NCI-H2196 (cell line): ENCODE measurements at regions not wholly inside any gene's neighbourhood (a gene's known extent, or its start where the extent isn't known, plus 50 kb on each side); places are given as distances from the start of the nearest gene placed in this dataset.

ENCODE experiments used
- DNase-seq: peaks from one replicate; lab custom pipeline; 2025; ENCODE audit not compliant: unreplicated experiment; lab: John Stamatoyannopoulos, UW

GRCh38 chr13:105587786-105588185, 947.7 kb downstream of the EFNB2 start:
- no peak for DNase-seq

GRCh38 chr13:105579821-105580710, 955.4 kb downstream of the EFNB2 start:
- no peak for DNase-seq

DNA sequence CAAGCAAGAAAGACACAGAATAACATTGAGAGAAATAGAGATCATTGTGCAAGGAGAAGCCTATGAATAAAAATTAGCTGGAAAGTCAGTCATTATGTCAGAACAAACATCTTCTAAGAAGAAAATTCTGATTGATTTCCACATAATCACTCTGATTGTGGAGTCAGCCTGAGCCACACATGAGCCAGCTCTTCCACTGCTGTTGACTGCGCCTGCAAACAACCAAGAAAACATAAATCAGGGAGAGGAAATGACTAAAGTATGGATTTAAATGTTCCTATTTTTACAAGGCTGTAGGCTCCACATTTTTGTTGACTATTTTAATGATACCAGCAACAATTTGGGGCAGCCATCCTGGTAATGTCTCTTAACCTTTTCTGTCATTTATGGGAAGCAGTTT, 962.3 kb downstream of the EFNB2 start:
- DNase-seq = no peak

- DNase-seq = no peak
Measured at GRCh38 chr13:105572401-105572800, 963.1 kb downstream of the EFNB2 start.

DNA sequence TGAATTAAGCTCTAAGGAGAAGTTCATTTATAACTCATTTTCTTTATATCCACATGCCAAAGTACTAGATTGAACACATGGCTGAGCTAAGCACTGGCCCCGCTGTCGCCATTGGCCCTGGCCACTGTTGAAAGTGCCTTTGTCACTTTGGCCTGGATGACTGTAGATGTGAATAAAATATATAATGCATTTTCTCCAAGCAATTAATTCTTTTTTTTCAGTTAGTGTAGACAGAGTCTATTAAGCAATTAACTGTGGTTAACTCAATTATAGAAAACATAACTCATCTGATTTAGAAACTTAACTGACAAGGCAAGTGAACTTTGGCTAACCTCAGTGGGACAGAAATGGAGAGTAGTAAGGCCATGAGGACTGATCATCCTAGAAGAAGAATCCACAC, 965.6 kb downstream of the EFNB2 start:
- no peak for DNase-seq

DNA sequence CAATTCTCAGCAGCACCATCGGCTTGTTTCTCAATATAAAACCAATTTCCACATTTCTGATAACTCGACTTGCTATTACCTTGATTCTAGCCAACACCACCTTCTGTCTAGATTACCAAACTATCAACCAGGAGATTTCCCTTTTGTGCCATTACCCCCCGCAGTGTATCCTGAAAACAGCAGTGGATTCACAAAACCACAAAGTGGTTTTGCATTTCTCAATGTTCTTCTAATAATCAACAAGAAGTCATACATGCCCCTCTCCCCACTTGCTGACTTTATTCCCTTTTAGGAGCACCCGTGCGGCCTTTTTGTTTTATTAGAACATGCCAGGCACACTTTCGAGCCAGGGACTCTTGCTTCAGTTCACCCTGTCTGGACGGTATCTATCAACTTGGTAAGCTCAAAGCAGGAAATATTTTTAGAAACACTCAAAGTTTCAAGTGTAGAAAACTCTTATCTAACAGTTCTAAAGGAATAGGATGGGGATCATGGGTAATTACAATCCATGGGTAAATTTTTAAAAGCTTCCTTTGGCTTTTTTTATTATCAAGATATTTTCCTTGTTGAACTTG, 967.4 kb downstream of the EFNB2 start:
- no peak for DNase-seq

DNA sequence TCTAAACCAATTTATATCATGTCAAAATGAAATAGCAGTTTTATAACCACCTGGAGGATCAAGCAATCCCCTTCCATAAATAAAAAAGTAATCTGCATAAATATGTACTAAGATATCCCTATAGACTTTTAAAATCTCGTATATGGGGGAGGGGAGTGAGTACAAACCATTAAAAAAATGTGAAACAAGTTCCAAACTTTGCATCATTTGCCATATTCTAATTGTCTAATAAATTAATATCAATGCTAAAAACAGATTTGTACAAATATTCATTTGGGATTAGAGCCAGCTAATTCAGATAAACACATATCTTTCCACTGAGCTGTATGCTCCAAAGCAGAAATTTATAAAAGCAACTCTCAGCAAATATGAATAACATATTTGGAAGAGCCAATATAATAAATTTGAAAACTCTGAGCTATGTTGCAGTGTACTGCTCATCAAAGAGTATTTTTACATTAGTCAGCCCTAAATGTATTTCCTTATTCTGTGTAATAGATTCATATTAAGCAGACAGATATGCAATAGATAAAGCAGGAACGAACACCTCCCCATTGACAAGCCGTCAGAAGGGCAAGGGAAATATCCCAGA, 970.2 kb downstream of the EFNB2 start:
- DNase-seq = no peak

DNA sequence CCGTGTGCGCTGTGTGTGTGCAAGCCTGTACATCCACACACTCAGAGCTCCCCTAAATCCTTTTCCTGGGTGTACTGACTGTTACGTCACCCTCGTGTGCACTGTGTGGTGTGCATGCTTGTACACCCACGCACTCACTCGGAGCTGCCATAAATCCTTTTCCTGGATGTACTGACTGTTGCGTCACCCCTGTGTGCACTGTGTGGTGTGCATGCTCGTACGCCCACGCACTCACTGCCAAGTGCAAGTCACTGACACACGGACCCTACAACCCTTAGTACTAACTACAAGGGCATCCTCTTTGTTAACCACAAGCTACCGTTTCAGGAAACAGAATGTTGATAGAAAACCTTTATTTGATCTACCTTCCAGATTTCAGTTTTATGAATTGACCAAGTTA, 983.4 kb downstream of the EFNB2 start:
- no peak for DNase-seq

DNA sequence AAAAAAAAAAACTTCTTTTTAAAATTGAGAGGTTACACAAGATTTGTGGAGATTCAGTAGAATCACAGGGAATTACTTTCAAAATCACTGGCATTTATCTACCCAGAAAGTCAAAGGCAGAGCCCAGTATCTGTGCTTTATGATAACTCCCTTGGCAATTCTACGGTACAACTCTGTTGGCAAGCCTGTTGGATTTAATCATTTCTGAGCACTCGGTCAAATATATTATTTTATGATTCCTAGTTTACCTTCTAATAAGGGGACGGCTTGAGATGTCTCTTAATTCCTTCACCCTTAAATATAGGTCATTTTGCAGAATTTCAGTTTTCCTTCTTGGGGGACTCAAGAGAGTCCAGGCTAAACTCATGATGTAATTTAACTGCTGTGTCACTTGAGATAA, 987.6 kb downstream of the EFNB2 start:
- DNase-seq = no peak

GRCh38 chr13:105545811-105546210, 989.7 kb downstream of the EFNB2 start:
- no peak for DNase-seq

DNA sequence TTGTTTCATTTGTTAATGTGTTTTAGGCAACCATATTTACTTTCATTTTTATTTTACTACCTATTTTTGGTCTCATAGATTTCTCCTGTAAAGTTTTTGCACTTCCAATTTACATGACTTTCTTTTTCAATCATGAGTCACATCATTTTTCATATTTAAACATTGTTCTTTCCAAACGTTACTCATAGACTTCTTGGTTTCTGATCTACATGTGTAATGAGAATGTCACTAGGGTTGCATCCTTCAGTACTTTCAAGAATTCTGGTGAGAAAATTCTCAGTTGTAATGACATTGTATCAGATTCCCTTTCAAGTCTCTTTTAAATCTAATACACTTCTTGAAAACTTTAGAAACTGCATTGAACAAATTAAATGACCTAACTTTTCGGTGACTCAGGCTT, 991.7 kb downstream of the EFNB2 start:
- DNase-seq = no peak

DNA sequence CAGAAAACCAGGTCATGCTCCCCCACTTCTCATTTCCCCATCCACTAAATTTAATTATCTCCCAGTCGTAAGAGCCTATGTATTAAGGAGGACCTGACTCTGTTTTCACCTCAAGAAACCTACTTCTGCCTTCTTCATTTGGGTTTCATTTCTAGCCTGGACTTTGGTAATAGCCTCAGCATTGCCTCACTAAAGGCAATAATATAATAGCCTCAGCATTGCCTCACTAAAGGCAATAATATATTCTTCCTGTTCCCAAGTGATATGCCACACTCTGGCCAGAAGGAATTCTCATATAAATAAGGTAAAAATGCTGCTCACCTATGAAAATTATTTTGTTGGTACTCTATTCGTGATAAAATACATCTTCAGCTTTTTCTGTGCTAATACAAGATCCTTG, 993.9 kb downstream of the EFNB2 start:
- no peak for DNase-seq

- DNase-seq = no peak
Measured at GRCh38 chr13:105538346-105538745, 997.1 kb downstream of the EFNB2 start.

- no peak for DNase-seq
Measured at GRCh38 chr13:105537113-105537512, 998.3 kb downstream of the EFNB2 start.

DNA sequence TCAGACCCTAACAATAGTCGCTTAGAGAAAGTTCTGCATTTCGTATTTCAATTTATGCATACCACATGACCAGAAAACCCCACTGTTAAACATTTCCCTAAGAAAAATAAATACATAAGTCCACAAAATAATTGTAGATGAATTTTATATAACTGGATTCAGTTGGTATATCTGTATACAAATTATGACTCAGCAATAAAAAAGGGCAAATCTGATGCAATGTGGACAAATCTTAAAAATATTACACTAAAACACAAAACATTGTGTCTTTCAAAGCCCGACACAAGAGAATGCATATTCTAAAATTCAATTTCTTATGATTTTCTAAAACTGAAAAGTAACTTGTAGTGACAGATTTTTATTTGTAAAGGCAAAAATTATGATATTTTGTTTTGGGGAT, 1005.0 kb downstream of the EFNB2 start:
- DNase-seq = no peak

DNA sequence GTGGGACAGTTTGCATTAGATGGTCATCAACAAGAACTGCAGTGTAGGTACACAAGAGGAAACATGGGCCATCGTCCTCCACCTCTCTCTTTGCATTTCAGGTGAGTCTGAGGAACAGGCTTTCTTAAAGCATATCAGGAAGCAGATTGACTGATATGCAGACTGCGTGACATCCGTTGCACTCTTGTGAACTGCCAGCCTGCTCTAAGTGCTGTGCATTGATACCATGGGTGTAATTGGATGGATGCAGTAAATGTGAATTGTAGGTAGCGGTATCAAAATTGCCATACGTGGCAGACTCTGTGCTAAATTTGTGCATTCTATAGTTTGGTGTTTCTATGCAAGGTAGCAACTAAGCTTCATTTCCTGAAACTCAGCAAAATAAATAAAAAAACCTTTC, 1008.3 kb downstream of the EFNB2 start:
- DNase-seq = no peak

GRCh38 chr13:105519771-105520170, 1015.7 kb downstream of the EFNB2 start:
- DNase-seq = no peak

- DNase-seq = no peak
Measured at GRCh38 chr13:105518086-105518485, 1017.4 kb downstream of the EFNB2 start.

- DNase-seq = no peak
Measured at GRCh38 chr13:105514401-105514800, 1021.1 kb downstream of the EFNB2 start.

DNA sequence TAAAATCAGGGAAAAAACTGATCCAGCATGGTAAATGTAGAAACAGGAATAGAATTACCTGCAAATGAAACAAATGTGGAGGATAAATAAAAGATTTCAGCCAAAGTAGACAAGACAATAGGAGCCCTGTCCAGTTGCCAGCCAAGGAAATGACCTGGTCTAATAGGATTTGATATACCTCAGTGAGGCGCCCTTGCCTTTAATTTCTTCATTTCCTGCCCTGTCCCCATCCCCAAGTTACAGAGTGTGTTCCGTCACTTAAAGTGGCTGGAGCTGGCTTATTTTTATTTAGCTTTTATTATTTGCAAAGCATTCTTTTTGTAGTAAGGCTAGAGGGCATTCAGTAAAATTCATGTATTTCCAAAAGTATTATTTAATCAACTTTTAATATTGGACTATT, 1022.0 kb downstream of the EFNB2 start:
- DNase-seq = no peak

DNA sequence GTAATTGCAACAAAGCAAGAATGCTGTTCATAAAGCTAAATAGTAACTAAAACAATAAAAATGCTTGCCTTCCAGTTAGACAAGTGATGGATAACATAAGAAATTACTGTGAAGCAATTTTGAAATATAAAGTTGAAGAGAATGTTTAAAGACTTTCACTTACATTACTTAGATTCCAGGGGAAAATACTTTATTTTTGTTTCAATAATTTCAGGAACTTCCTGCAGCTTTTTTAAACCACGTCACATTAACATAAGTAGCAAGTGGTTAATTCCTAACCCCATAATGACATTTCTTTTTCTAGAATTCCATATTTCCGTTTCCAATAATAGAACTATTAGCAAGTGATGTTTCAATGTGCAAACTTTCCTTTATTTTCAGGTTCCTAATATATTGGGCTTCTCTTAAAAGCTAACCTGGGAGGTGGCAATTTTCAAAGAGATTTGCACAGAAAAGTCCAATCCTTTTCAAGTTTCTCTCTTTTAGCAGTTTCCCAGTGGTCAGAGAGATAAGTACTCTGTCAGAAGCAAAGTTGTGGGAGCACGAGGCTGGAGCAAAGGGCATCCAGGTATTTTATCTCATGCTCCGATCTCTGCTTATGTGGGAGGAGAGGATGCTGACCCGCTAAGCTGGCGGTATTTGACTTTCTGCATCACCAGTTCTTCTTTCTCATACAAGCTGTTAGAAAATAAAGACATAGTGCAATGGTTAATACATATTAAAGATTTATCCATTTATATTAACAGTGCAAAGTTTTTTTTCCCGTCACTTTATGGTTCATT, 1025.3 kb downstream of the EFNB2 start:
- DNase-seq = no peak

GRCh38 chr13:105506463-105506862, 1029.0 kb downstream of the EFNB2 start:
- no peak for DNase-seq
